H1 (cell line): ENCODE measurements at regions not wholly inside any gene's neighbourhood (a gene's known extent, or its start where the extent isn't known, plus 50 kb on each side); places are given as distances from the start of the nearest gene placed in this dataset.

Experiments
- CTCF ChIA-PET: fragments of 300-600 bp; sonication (Branson Sonifier 250); formaldehyde crosslinking; loops from one replicate; lab custom pipeline; 2021; ENCODE audit not compliant: partially characterized antibody; lab: Charles Lee
- POLR2A ChIA-PET: fragments of 300-600 bp; sonication (Branson Sonifier 250); formaldehyde crosslinking; loops from one replicate; lab custom pipeline; 2021; ENCODE audit warnings: inconsistent platforms; ENCODE audit not compliant: partially characterized antibody; lab: Charles Lee
- DNase-seq, 2 experiments: peaks; one replicate each; pipeline versions ENCODE4 v3.0.0 to v3.0.0-alpha.2; 2010 to 2022; ENCODE audit warnings: low spot score in 2 of 2, low read depth in 1 of 2, mixed read lengths in 1 of 2
- FAIRE-seq: peaks from 2 replicates; lab custom pipeline; 2011; peaks lifted over from hg19 to GRCh38; lab: Jason Lieb, UNC
- H2AFZ ChIP-seq: 2 replicates; pipeline ENCODE4 v1.8.1; 2012; ENCODE audit warnings: low read length, inconsistent platforms
- H2AK5ac ChIP-seq: 2 replicates; pipeline ENCODE4 v1.6.1; 2013; ENCODE audit warnings: low read depth, low read length
- H2BK120ac ChIP-seq: replicated peaks from 2 replicates; pipeline ENCODE3; 2013; ENCODE audit warnings: low read depth, low read length, inconsistent platforms
- H2BK12ac ChIP-seq: 2 replicates; pipeline ENCODE4 v1.6.1; 2013; ENCODE audit warnings: low read depth, low read length
- H2BK15ac ChIP-seq: 2 replicates; pipeline ENCODE4 v1.6.1; 2013; ENCODE audit warnings: low read length
- H2BK20ac ChIP-seq: 2 replicates; pipeline ENCODE4 v1.6.1; 2013; ENCODE audit warnings: low read length
- H2BK5ac ChIP-seq: 2 replicates; pipeline ENCODE4 v1.6.1; 2013; ENCODE audit warnings: low read depth, low read length
- H3K14ac ChIP-seq: 2 replicates; pipeline ENCODE4 v1.6.1; 2013; ENCODE audit warnings: inconsistent platforms; ENCODE audit not compliant: insufficient read length
- H3K18ac ChIP-seq: 2 replicates; pipeline ENCODE4 v1.6.1; 2013; ENCODE audit warnings: low read length; ENCODE audit errors: extremely low read depth
- H3K23ac ChIP-seq: 2 replicates; pipeline ENCODE4 v1.6.1; 2013; ENCODE audit warnings: inconsistent platforms; ENCODE audit not compliant: insufficient read length
- H3K23me2 ChIP-seq: 2 replicates; pipeline ENCODE4 v1.6.1; 2013; ENCODE audit warnings: low read depth, low read length
- H3K27ac ChIP-seq: 2 replicates; pipeline ENCODE4 v1.6.1; 2011; ENCODE audit warnings: low read depth, low read length, inconsistent platforms
- H3K27me3 ChIP-seq, 4 experiments: replicated peaks in 1 of 4; 1 replicate in 1 of 4; 2 replicates in 3 of 4; pipeline versions ENCODE4 v1.6.1 to v1.8.1; 2011 to 2013; ENCODE audit warnings: low read length in 3 of 4, mild to moderate bottlenecking in 3 of 4, inconsistent platforms in 2 of 4, mixed read lengths in 2 of 4, moderate library complexity in 1 of 4; ENCODE audit not compliant: control insufficient read depth in 3 of 4, insufficient read depth in 3 of 4; ENCODE audit errors: extremely low read depth in 1 of 4
- H3K36me3 ChIP-seq, 4 experiments: 2 replicates each; pipeline versions ENCODE4 v1.6.1 to v1.8.1; 2011 to 2013; ENCODE audit warnings: mild to moderate bottlenecking in 4 of 4, low read length in 3 of 4, moderate library complexity in 2 of 4, control low read depth in 1 of 4, inconsistent platforms in 1 of 4; ENCODE audit not compliant: insufficient read depth in 4 of 4, control insufficient read depth in 2 of 4
- H3K4ac ChIP-seq: replicated peaks from 2 replicates; pipeline ENCODE3; 2013; ENCODE audit warnings: low read length, low read depth, mixed read lengths, inconsistent platforms; ENCODE audit not compliant: insufficient read length
- H3K4me1 ChIP-seq, 4 experiments: replicated peaks in 1 of 4; 1 replicate in 1 of 4; 2 replicates in 3 of 4; pipeline versions ENCODE4 v1.6.1 to v1.8.1; 2011 to 2013; ENCODE audit warnings: low read length in 3 of 4, inconsistent platforms in 2 of 4, mixed read lengths in 1 of 4; ENCODE audit not compliant: insufficient read depth in 4 of 4, control insufficient read depth in 3 of 4
- H3K4me2 ChIP-seq, 2 experiments: 2 replicates each; pipeline versions ENCODE4 v1.6.1 to v1.8.1; 2011 to 2013; ENCODE audit warnings: low read depth in 2 of 2, low read length in 2 of 2, control low read depth in 1 of 2, inconsistent platforms in 1 of 2, mild to moderate bottlenecking in 1 of 2; ENCODE audit not compliant: insufficient read depth in 1 of 2
- H3K4me3 ChIP-seq, 4 experiments: fragments of 200-600, 300-600 bp in 1 of 4; sonication (generic), shearing (Covaris generic), sonication (Bioruptor Twin) in 1 of 4; 2 replicates each; pipeline versions ENCODE4 v1.5.1 to v1.8.1; 2011 to 2016; ENCODE audit warnings: low read length in 4 of 4, low read depth in 3 of 4, control low read depth in 2 of 4, inconsistent platforms in 2 of 4, mild to moderate bottlenecking in 2 of 4, mixed read lengths in 1 of 4, moderate library complexity in 1 of 4; ENCODE audit not compliant: insufficient read depth in 2 of 4; ENCODE audit errors: extremely low read depth in 1 of 4
- H3K56ac ChIP-seq: replicated peaks from 2 replicates; pipeline ENCODE3; 2013; ENCODE audit warnings: low read depth, mild to moderate bottlenecking, mixed read lengths, low read length, inconsistent platforms; ENCODE audit not compliant: insufficient read length
- H3K79me1 ChIP-seq: 2 replicates; pipeline ENCODE4 v1.6.1; 2013; ENCODE audit warnings: low read depth, low read length, control low read depth
- H3K79me2 ChIP-seq, 2 experiments: 2 replicates each; pipeline versions ENCODE4 v1.6.1 to v1.8.1; 2012 to 2013; ENCODE audit warnings: low read length in 2 of 2, mild to moderate bottlenecking in 2 of 2, inconsistent platforms in 1 of 2; ENCODE audit not compliant: insufficient read depth in 2 of 2, control insufficient read depth in 1 of 2
- H3K9ac ChIP-seq, 4 experiments: replicated peaks in 1 of 4; 1 replicate in 1 of 4; 2 replicates in 3 of 4; pipeline versions ENCODE4 v1.6.1 to v1.8.1; 2011 to 2013; ENCODE audit warnings: low read depth in 3 of 4, low read length in 3 of 4, control low read depth in 2 of 4, mild to moderate bottlenecking in 2 of 4, moderate library complexity in 2 of 4, inconsistent platforms in 1 of 4; ENCODE audit errors: extremely low read depth in 1 of 4
- H3K9me3 ChIP-seq, 2 experiments: 2 replicates each; pipeline versions ENCODE4 v1.6.1 to v1.8.1; 2012 to 2013; ENCODE audit warnings: mild to moderate bottlenecking in 2 of 2, moderate library complexity in 2 of 2, control low read depth in 1 of 2, inconsistent platforms in 1 of 2, low read depth in 1 of 2, low read length in 1 of 2, mixed read lengths in 1 of 2; ENCODE audit not compliant: insufficient read depth in 2 of 2
- H4K20me1 ChIP-seq, 2 experiments: replicated peaks in 1 of 2; 2 replicates each; pipeline versions ENCODE3 to v1.8.1; 2011 to 2013; ENCODE audit warnings: inconsistent platforms in 2 of 2, low read length in 2 of 2, mild to moderate bottlenecking in 1 of 2; ENCODE audit not compliant: insufficient read depth in 2 of 2, control insufficient read depth in 1 of 2
- H4K5ac ChIP-seq: 2 replicates; pipeline ENCODE4 v1.6.1; 2013; ENCODE audit warnings: low read length, low read depth, mixed read lengths, inconsistent platforms; ENCODE audit not compliant: insufficient read length
- H4K8ac ChIP-seq: 2 replicates; pipeline ENCODE4 v1.8.0; 2013; ENCODE audit warnings: mild to moderate bottlenecking, moderate library complexity, low read length, inconsistent platforms; ENCODE audit not compliant: insufficient read depth; ENCODE audit errors: extremely low read depth
- H4K91ac ChIP-seq: replicated peaks from 2 replicates; pipeline ENCODE3; 2013; ENCODE audit warnings: low read length, mixed read lengths, inconsistent platforms; ENCODE audit not compliant: insufficient read length
- ASH2L ChIP-seq: fragments of 200-600, 300-600 bp; sonication (generic); IDR thresholded peaks from one replicate; pipeline ENCODE4 v1.7.1; 2017; ENCODE audit warnings: low read length
- CHD2 ChIP-seq: IDR thresholded peaks from 2 replicates; pipeline ENCODE4 v1.6.1; 2012; ENCODE audit warnings: low read length, improper control_type of control experiment
- KDM4A ChIP-seq: IDR thresholded peaks from one replicate; pipeline ENCODE4 v1.7.1; 2012; ENCODE audit warnings: low read depth, mild to moderate bottlenecking, moderate library complexity, low read length, inconsistent platforms; ENCODE audit not compliant: severe bottlenecking
- MAFK ChIP-seq: IDR thresholded peaks from 2 replicates; pipeline ENCODE4 v1.6.1; 2012; ENCODE audit warnings: low read depth, mild to moderate bottlenecking, improper control_type of control experiment, low read length
- NRF1 ChIP-seq: IDR thresholded peaks from 2 replicates; pipeline ENCODE4 v1.6.1; 2011; ENCODE audit warnings: mild to moderate bottlenecking, low read depth, low read length, improper control_type of control experiment
- POLR2A ChIP-seq, 2 experiments: IDR thresholded peaks; 1 replicate in 1 of 2; 2 replicates in 1 of 2; pipeline ENCODE4 v1.6.1; 2011; ENCODE audit warnings: low read depth in 2 of 2, low read length in 2 of 2, mild to moderate bottlenecking in 2 of 2; ENCODE audit errors: control extremely low read depth in 1 of 2
- SP4 ChIP-seq: IDR thresholded peaks from 2 replicates; pipeline ENCODE4 v1.6.1; 2012; ENCODE audit warnings: low read length, inconsistent platforms
- SRF ChIP-seq: IDR thresholded peaks from 2 replicates; pipeline ENCODE4 v1.6.1; 2011; ENCODE audit warnings: mild to moderate bottlenecking, low read depth, low read length, moderate library complexity
- SUZ12 ChIP-seq: fragments of 200-600 bp; sonication (generic); IDR thresholded peaks from 2 replicates; pipeline ENCODE4 v1.6.1; 2012; ENCODE audit warnings: mild to moderate bottlenecking, inconsistent platforms, low read length, moderate library complexity, mixed read lengths
- TEAD4 ChIP-seq: IDR thresholded peaks from 2 replicates; pipeline ENCODE4 v1.6.1; 2012; ENCODE audit warnings: low read depth, low read length, inconsistent platforms, mixed read lengths
- ZNF274 ChIP-seq: IDR thresholded peaks from 2 replicates; pipeline ENCODE4 v1.7.0; 2012; ENCODE audit warnings: low read length, borderline replicate concordance; ENCODE audit errors: extremely low read depth
- WGBS, 2 experiments: shearing (Covaris generic) in 1 of 2; methylation state at CpG; one replicate each; pipeline versions ENCODE4 v1.1.6 to v1.1.7; 2013 to 2015; ENCODE audit warnings: low lambda C conversion rate in 2 of 2, mixed read lengths in 2 of 2, inconsistent platforms in 1 of 2, low coverage in 1 of 2, missing lambda C conversion rate in 1 of 2; ENCODE audit not compliant: insufficient replicate concordance in 2 of 2, insufficient coverage in 1 of 2, insufficient read length in 1 of 2; ENCODE audit errors: extremely low coverage in 1 of 2, missing lambda C conversion rate in 1 of 2; 5-methylcytosine and 5-hydroxymethylcytosine counted together
- TF ChIP-seq, protein P1 (sequence below): IDR thresholded peaks from 2 replicates; pipeline ENCODE4 v1.6.1; 2012; ENCODE audit warnings: low read length, inconsistent platforms
- TF ChIP-seq, protein P2 (sequence below): IDR thresholded peaks from 2 replicates; pipeline ENCODE4 v1.6.1; 2011; ENCODE audit warnings: low read length, improper control_type of control experiment

DNA sequence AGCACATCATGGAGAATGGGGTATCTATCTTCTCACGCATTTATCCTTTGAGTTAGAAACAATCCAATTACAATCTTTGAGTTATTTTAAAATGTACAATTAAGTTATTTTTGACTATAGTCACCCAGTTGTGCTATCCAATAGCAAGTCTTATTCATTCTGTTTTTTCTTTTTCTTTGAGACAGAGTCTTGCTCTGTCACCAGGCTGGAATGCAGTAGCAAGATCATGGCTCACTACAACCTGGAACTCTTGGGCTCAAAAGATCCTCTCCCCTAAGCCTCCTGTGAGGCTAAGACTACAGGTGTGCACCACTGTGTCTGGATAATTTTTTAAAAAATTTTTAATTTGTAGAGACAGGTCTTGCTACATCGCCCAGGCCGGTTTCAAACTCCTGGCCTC lies 201.5 kb upstream of the ZNF217 start:
- Histone ChIP-seq H2BK12ac (no peak overlapping the region), H4K91ac (no peak overlapping the region), H4K8ac (no peak overlapping the region), H4K5ac (no peak overlapping the region), H3K4me2 (no peak overlapping the region), H3K27me3 (no peaks in the 10 kb centered on the region; a peak in 1 of 7 replicates), H3K79me2 (no peaks in the 10 kb centered on the region), H4K20me1 (no peaks in the 10 kb centered on the region), H3K23ac (no peak overlapping the region), H2BK15ac (no peak overlapping the region), H2BK20ac (no peak overlapping the region), H3K9me3 (no peaks in the 10 kb centered on the region), H3K4me3 (no peak overlapping the region), H3K36me3 (no peaks in the 10 kb centered on the region), H2AFZ (no peak overlapping the region), H3K14ac (no peak overlapping the region), H2BK120ac (no peak overlapping the region), H3K9ac (no peak overlapping the region), H3K4ac (no peak overlapping the region), H2BK5ac (no peak overlapping the region), H3K4me1 (peaks cover 0 to 5% (median 4%) of the 10 kb centered on the region in 4 experiments; a peak in 5 of 7 replicates), H3K23me2 (no peaks in the 10 kb centered on the region), H3K18ac (no peak overlapping the region), H3K56ac (no peak overlapping the region), H3K27ac (no peak overlapping the region), H3K79me1 (no peaks in the 10 kb centered on the region), H2AK5ac (no peak overlapping the region)
- whole genome bisulfite sequencing, 2 experiments: 92% methylated on average over 3 of the region's 3 CpGs; no CpG with 5 or more reads in 1 of the 2 experiments
- FAIRE-seq (no peak), DNase-seq (no peak)
- TF ChIP-seq, protein P1, sequence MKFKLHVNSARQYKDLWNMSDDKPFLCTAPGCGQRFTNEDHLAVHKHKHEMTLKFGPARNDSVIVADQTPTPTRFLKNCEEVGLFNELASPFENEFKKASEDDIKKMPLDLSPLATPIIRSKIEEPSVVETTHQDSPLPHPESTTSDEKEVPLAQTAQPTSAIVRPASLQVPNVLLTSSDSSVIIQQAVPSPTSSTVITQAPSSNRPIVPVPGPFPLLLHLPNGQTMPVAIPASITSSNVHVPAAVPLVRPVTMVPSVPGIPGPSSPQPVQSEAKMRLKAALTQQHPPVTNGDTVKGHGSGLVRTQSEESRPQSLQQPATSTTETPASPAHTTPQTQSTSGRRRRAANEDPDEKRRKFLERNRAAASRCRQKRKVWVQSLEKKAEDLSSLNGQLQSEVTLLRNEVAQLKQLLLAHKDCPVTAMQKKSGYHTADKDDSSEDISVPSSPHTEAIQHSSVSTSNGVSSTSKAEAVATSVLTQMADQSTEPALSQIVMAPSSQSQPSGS: no peak
- TF ChIP-seq SP4: no peak
- TF ChIP-seq ZNF274: no peak
- no peak for TF ChIP-seq SUZ12
- TF ChIP-seq, protein P2, sequence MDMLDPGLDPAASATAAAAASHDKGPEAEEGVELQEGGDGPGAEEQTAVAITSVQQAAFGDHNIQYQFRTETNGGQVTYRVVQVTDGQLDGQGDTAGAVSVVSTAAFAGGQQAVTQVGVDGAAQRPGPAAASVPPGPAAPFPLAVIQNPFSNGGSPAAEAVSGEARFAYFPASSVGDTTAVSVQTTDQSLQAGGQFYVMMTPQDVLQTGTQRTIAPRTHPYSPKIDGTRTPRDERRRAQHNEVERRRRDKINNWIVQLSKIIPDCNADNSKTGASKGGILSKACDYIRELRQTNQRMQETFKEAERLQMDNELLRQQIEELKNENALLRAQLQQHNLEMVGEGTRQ: no peak
- no peak for TF ChIP-seq SRF
- TF ChIP-seq MAFK: no peak
- no peak for TF ChIP-seq NRF1
- no peak for TF ChIP-seq KDM4A
- TF ChIP-seq CHD2: no peak
- TF ChIP-seq ASH2L: no peak
- no peak for TF ChIP-seq POLR2A (IDR thresholded peaks at IDR 0.05; ENCODE audit: control extremely low read depth in 1 of 2, low read depth in 2 of 2, low read length in 2 of 2)
- no peak for TF ChIP-seq TEAD4
- CTCF ChIA-PET: no interaction called here
- POLR2A ChIA-PET: interaction anchor here (0.6 kb wide), 1 partner anchor 120 kb away, joined by 3 read pairs; no protein-coding TSS in a partner anchor
